ENCODE measurements at regions not wholly inside any gene's neighbourhood (a gene's known extent, or its start where the extent isn't known, plus 50 kb on each side); places are given as distances from the start of the nearest gene placed in this dataset.

GRCh38 chr2:145159676-145160075 is 639.8 kb upstream of the ZEB2 start:
- DNase-seq (ENCODE audit: low read depth), result no peak
- TF ChIP-seq EZH2 (IDR thresholded peaks at IDR 0.05; ENCODE audit: insufficient read depth, low read length) (no peak), CTCF (IDR thresholded peaks at IDR 0.05; ENCODE audit: insufficient read depth, low read depth, low read length) (no peak)
- Histone ChIP-seq H4K20me1 (ENCODE audit: insufficient read depth, low read length) (no peaks in the 10 kb centered on the region), H3K27ac (ENCODE audit: low read depth, low read length) (no peak overlapping the region), H3K4me1 (ENCODE audit: insufficient read depth, low read length) (no peaks in the 10 kb centered on the region), H3K36me3 (ENCODE audit: insufficient read depth, low read length) (no peaks in the 10 kb centered on the region), H3K4me2 (ENCODE audit: low read length) (no peak overlapping the region), H2AFZ (ENCODE audit: low read depth, low read length) (no peak overlapping the region), H3K9ac (ENCODE audit: low read length) (no peak overlapping the region), H3K79me2 (ENCODE audit: insufficient read depth, low read length) (no peaks in the 10 kb centered on the region), H3K4me3 (ENCODE audit: insufficient read depth, low read depth, low read length) (no peak overlapping the region), H3K27me3 (ENCODE audit: insufficient read depth, low read length) (no peaks in the 10 kb centered on the region), H3K9me3 (ENCODE audit: insufficient read depth, low read depth, low read length) (no peaks in the 10 kb centered on the region)
- FAIRE-seq, result no peak
- H3K9me3 Mint-ChIP-seq (ENCODE audit: unreplicated experiment), result no peaks in the 10 kb centered on the region
- no peak overlapping the region for H3K27ac Mint-ChIP-seq (ENCODE audit: unreplicated experiment)
- no peaks in the 10 kb centered on the region for H3K36me3 Mint-ChIP-seq (ENCODE audit: low read depth, unreplicated experiment)
- H3K4me1 Mint-ChIP-seq (ENCODE audit: low read depth, unreplicated experiment), result no peaks in the 10 kb centered on the region
- H3K27me3 Mint-ChIP-seq (ENCODE audit: low read depth, unreplicated experiment), result no peaks in the 10 kb centered on the region
- H3K4me3 Mint-ChIP-seq (ENCODE audit: unreplicated experiment), result no peak overlapping the region

- H3K27ac ChIP-seq (ENCODE audit: low read depth, low read length), result no peak overlapping the region
- H3K36me3 Mint-ChIP-seq (ENCODE audit: low read depth, unreplicated experiment), result no peaks in the 10 kb centered on the region
- H3K27me3 ChIP-seq (ENCODE audit: insufficient read depth, low read length), result no peaks in the 10 kb centered on the region
- H3K27me3 Mint-ChIP-seq (ENCODE audit: low read depth, unreplicated experiment), result no peaks in the 10 kb centered on the region
- no peaks in the 10 kb centered on the region for H3K4me1 ChIP-seq (ENCODE audit: insufficient read depth, low read length)
- DNase-seq (ENCODE audit: low read depth) (peak; percentile 91), FAIRE-seq (peak; percentile 60)
- no peaks in the 10 kb centered on the region for H3K79me2 ChIP-seq (ENCODE audit: insufficient read depth, low read length)
- no peak overlapping the region for H2AFZ ChIP-seq (ENCODE audit: low read depth, low read length)
- no peak for TF ChIP-seq EZH2 (IDR thresholded peaks at IDR 0.05; ENCODE audit: insufficient read depth, low read length)
- no peak for TF ChIP-seq CTCF (IDR thresholded peaks at IDR 0.05; ENCODE audit: insufficient read depth, low read depth, low read length)
- H3K4me3 ChIP-seq (ENCODE audit: insufficient read depth, low read depth, low read length), result no peak overlapping the region
- no peaks in the 10 kb centered on the region for H3K36me3 ChIP-seq (ENCODE audit: insufficient read depth, low read length)
- H3K9me3 Mint-ChIP-seq (ENCODE audit: unreplicated experiment), result no peaks in the 10 kb centered on the region
- H3K4me3 Mint-ChIP-seq (ENCODE audit: unreplicated experiment), result no peak overlapping the region
- H3K27ac Mint-ChIP-seq (ENCODE audit: unreplicated experiment), result no peak overlapping the region
- H3K9ac ChIP-seq (ENCODE audit: low read length), result no peak overlapping the region
- no peaks in the 10 kb centered on the region for H3K4me1 Mint-ChIP-seq (ENCODE audit: low read depth, unreplicated experiment)
- no peaks in the 10 kb centered on the region for H3K9me3 ChIP-seq (ENCODE audit: insufficient read depth, low read depth, low read length)
- H3K4me2 ChIP-seq (ENCODE audit: low read length), result no peak overlapping the region
- H4K20me1 ChIP-seq (ENCODE audit: insufficient read depth, low read length), result no peaks in the 10 kb centered on the region
These were observed 638.0 kb upstream of the ZEB2 start for GRCh38 chr2:145157741-145158591.

GRCh38 chr2:145157036-145157675 is 637.2 kb upstream of the ZEB2 start:
- no peaks in the 10 kb centered on the region for H3K4me1 Mint-ChIP-seq (ENCODE audit: low read depth, unreplicated experiment)
- Histone ChIP-seq H2AFZ (ENCODE audit: low read depth, low read length) (no peak overlapping the region), H3K4me2 (ENCODE audit: low read length) (no peak overlapping the region), H3K9ac (ENCODE audit: low read length) (no peak overlapping the region), H3K4me3 (ENCODE audit: insufficient read depth, low read depth, low read length) (no peak overlapping the region), H3K27me3 (ENCODE audit: insufficient read depth, low read length) (no peaks in the 10 kb centered on the region), H3K27ac (ENCODE audit: low read depth, low read length) (no peak overlapping the region), H3K9me3 (ENCODE audit: insufficient read depth, low read depth, low read length) (no peaks in the 10 kb centered on the region), H4K20me1 (ENCODE audit: insufficient read depth, low read length) (no peaks in the 10 kb centered on the region), H3K36me3 (ENCODE audit: insufficient read depth, low read length) (no peaks in the 10 kb centered on the region), H3K79me2 (ENCODE audit: insufficient read depth, low read length) (no peaks in the 10 kb centered on the region), H3K4me1 (ENCODE audit: insufficient read depth, low read length) (no peaks in the 10 kb centered on the region)
- DNase-seq (ENCODE audit: low read depth), result no peak
- no peak for FAIRE-seq
- H3K27ac Mint-ChIP-seq (ENCODE audit: unreplicated experiment), result no peak overlapping the region
- H3K4me3 Mint-ChIP-seq (ENCODE audit: unreplicated experiment), result no peak overlapping the region
- H3K36me3 Mint-ChIP-seq (ENCODE audit: low read depth, unreplicated experiment), result no peaks in the 10 kb centered on the region
- TF ChIP-seq EZH2 (IDR thresholded peaks at IDR 0.05; ENCODE audit: insufficient read depth, low read length) (no peak), CTCF (IDR thresholded peaks at IDR 0.05; ENCODE audit: insufficient read depth, low read depth, low read length) (no peak)
- H3K9me3 Mint-ChIP-seq (ENCODE audit: unreplicated experiment), result no peaks in the 10 kb centered on the region
- H3K27me3 Mint-ChIP-seq (ENCODE audit: low read depth, unreplicated experiment), result no peaks in the 10 kb centered on the region

Measured in astrocyte (in vitro differentiated cells and primary cell).